H1 (cell line): ENCODE measurements at regions not wholly inside any gene's neighbourhood (a gene's known extent, or its start where the extent isn't known, plus 50 kb on each side); places are given as distances from the start of the nearest gene placed in this dataset.

Experiments used
- CTCF ChIA-PET: fragments of 300-600 bp; sonication (Branson Sonifier 250); formaldehyde crosslinking; loops from one replicate; lab custom pipeline; 2021; ENCODE audit not compliant: partially characterized antibody; lab: Charles Lee
- POLR2A ChIA-PET: fragments of 300-600 bp; sonication (Branson Sonifier 250); formaldehyde crosslinking; loops from one replicate; lab custom pipeline; 2021; ENCODE audit warnings: inconsistent platforms; ENCODE audit not compliant: partially characterized antibody; lab: Charles Lee
- DNase-seq, 2 experiments: peaks; one replicate each; pipeline versions ENCODE4 v3.0.0 to v3.0.0-alpha.2; 2010 to 2022; ENCODE audit warnings: low spot score in 2 of 2, low read depth in 1 of 2, mixed read lengths in 1 of 2
- FAIRE-seq: peaks from 2 replicates; lab custom pipeline; 2011; peaks lifted over from hg19 to GRCh38; lab: Jason Lieb, UNC
- H2AFZ ChIP-seq: 2 replicates; pipeline ENCODE4 v1.8.1; 2012; ENCODE audit warnings: low read length, inconsistent platforms
- H2AK5ac ChIP-seq: 2 replicates; pipeline ENCODE4 v1.6.1; 2013; ENCODE audit warnings: low read depth, low read length
- H2BK120ac ChIP-seq: replicated peaks from 2 replicates; pipeline ENCODE3; 2013; ENCODE audit warnings: low read depth, low read length, inconsistent platforms
- H2BK12ac ChIP-seq: 2 replicates; pipeline ENCODE4 v1.6.1; 2013; ENCODE audit warnings: low read depth, low read length
- H2BK15ac ChIP-seq: 2 replicates; pipeline ENCODE4 v1.6.1; 2013; ENCODE audit warnings: low read length
- H2BK20ac ChIP-seq: 2 replicates; pipeline ENCODE4 v1.6.1; 2013; ENCODE audit warnings: low read length
- H2BK5ac ChIP-seq: 2 replicates; pipeline ENCODE4 v1.6.1; 2013; ENCODE audit warnings: low read depth, low read length
- H3K14ac ChIP-seq: 2 replicates; pipeline ENCODE4 v1.6.1; 2013; ENCODE audit warnings: inconsistent platforms; ENCODE audit not compliant: insufficient read length
- H3K18ac ChIP-seq: 2 replicates; pipeline ENCODE4 v1.6.1; 2013; ENCODE audit warnings: low read length; ENCODE audit errors: extremely low read depth
- H3K23ac ChIP-seq: 2 replicates; pipeline ENCODE4 v1.6.1; 2013; ENCODE audit warnings: inconsistent platforms; ENCODE audit not compliant: insufficient read length
- H3K23me2 ChIP-seq: 2 replicates; pipeline ENCODE4 v1.6.1; 2013; ENCODE audit warnings: low read depth, low read length
- H3K27ac ChIP-seq: 2 replicates; pipeline ENCODE4 v1.6.1; 2011; ENCODE audit warnings: low read depth, low read length, inconsistent platforms
- H3K27me3 ChIP-seq, 4 experiments: replicated peaks in 1 of 4; 1 replicate in 1 of 4; 2 replicates in 3 of 4; pipeline versions ENCODE4 v1.6.1 to v1.8.1; 2011 to 2013; ENCODE audit warnings: low read length in 3 of 4, mild to moderate bottlenecking in 3 of 4, inconsistent platforms in 2 of 4, mixed read lengths in 2 of 4, moderate library complexity in 1 of 4; ENCODE audit not compliant: control insufficient read depth in 3 of 4, insufficient read depth in 3 of 4; ENCODE audit errors: extremely low read depth in 1 of 4
- H3K36me3 ChIP-seq, 4 experiments: 2 replicates each; pipeline versions ENCODE4 v1.6.1 to v1.8.1; 2011 to 2013; ENCODE audit warnings: mild to moderate bottlenecking in 4 of 4, low read length in 3 of 4, moderate library complexity in 2 of 4, control low read depth in 1 of 4, inconsistent platforms in 1 of 4; ENCODE audit not compliant: insufficient read depth in 4 of 4, control insufficient read depth in 2 of 4
- H3K4ac ChIP-seq: replicated peaks from 2 replicates; pipeline ENCODE3; 2013; ENCODE audit warnings: low read length, low read depth, mixed read lengths, inconsistent platforms; ENCODE audit not compliant: insufficient read length
- H3K4me1 ChIP-seq, 4 experiments: replicated peaks in 1 of 4; 1 replicate in 1 of 4; 2 replicates in 3 of 4; pipeline versions ENCODE4 v1.6.1 to v1.8.1; 2011 to 2013; ENCODE audit warnings: low read length in 3 of 4, inconsistent platforms in 2 of 4, mixed read lengths in 1 of 4; ENCODE audit not compliant: insufficient read depth in 4 of 4, control insufficient read depth in 3 of 4
- H3K4me2 ChIP-seq, 2 experiments: 2 replicates each; pipeline versions ENCODE4 v1.6.1 to v1.8.1; 2011 to 2013; ENCODE audit warnings: low read depth in 2 of 2, low read length in 2 of 2, control low read depth in 1 of 2, inconsistent platforms in 1 of 2, mild to moderate bottlenecking in 1 of 2; ENCODE audit not compliant: insufficient read depth in 1 of 2
- H3K4me3 ChIP-seq, 4 experiments: fragments of 200-600, 300-600 bp in 1 of 4; sonication (generic), shearing (Covaris generic), sonication (Bioruptor Twin) in 1 of 4; 2 replicates each; pipeline versions ENCODE4 v1.5.1 to v1.8.1; 2011 to 2016; ENCODE audit warnings: low read length in 4 of 4, low read depth in 3 of 4, control low read depth in 2 of 4, inconsistent platforms in 2 of 4, mild to moderate bottlenecking in 2 of 4, mixed read lengths in 1 of 4, moderate library complexity in 1 of 4; ENCODE audit not compliant: insufficient read depth in 2 of 4; ENCODE audit errors: extremely low read depth in 1 of 4
- H3K56ac ChIP-seq: replicated peaks from 2 replicates; pipeline ENCODE3; 2013; ENCODE audit warnings: low read depth, mild to moderate bottlenecking, mixed read lengths, low read length, inconsistent platforms; ENCODE audit not compliant: insufficient read length
- H3K79me1 ChIP-seq: 2 replicates; pipeline ENCODE4 v1.6.1; 2013; ENCODE audit warnings: low read depth, low read length, control low read depth
- H3K79me2 ChIP-seq, 2 experiments: 2 replicates each; pipeline versions ENCODE4 v1.6.1 to v1.8.1; 2012 to 2013; ENCODE audit warnings: low read length in 2 of 2, mild to moderate bottlenecking in 2 of 2, inconsistent platforms in 1 of 2; ENCODE audit not compliant: insufficient read depth in 2 of 2, control insufficient read depth in 1 of 2
- H3K9ac ChIP-seq, 4 experiments: replicated peaks in 1 of 4; 1 replicate in 1 of 4; 2 replicates in 3 of 4; pipeline versions ENCODE4 v1.6.1 to v1.8.1; 2011 to 2013; ENCODE audit warnings: low read depth in 3 of 4, low read length in 3 of 4, control low read depth in 2 of 4, mild to moderate bottlenecking in 2 of 4, moderate library complexity in 2 of 4, inconsistent platforms in 1 of 4; ENCODE audit errors: extremely low read depth in 1 of 4
- H3K9me3 ChIP-seq, 2 experiments: 2 replicates each; pipeline versions ENCODE4 v1.6.1 to v1.8.1; 2012 to 2013; ENCODE audit warnings: mild to moderate bottlenecking in 2 of 2, moderate library complexity in 2 of 2, control low read depth in 1 of 2, inconsistent platforms in 1 of 2, low read depth in 1 of 2, low read length in 1 of 2, mixed read lengths in 1 of 2; ENCODE audit not compliant: insufficient read depth in 2 of 2
- H4K20me1 ChIP-seq, 2 experiments: replicated peaks in 1 of 2; 2 replicates each; pipeline versions ENCODE3 to v1.8.1; 2011 to 2013; ENCODE audit warnings: inconsistent platforms in 2 of 2, low read length in 2 of 2, mild to moderate bottlenecking in 1 of 2; ENCODE audit not compliant: insufficient read depth in 2 of 2, control insufficient read depth in 1 of 2
- H4K5ac ChIP-seq: 2 replicates; pipeline ENCODE4 v1.6.1; 2013; ENCODE audit warnings: low read length, low read depth, mixed read lengths, inconsistent platforms; ENCODE audit not compliant: insufficient read length
- H4K8ac ChIP-seq: 2 replicates; pipeline ENCODE4 v1.8.0; 2013; ENCODE audit warnings: mild to moderate bottlenecking, moderate library complexity, low read length, inconsistent platforms; ENCODE audit not compliant: insufficient read depth; ENCODE audit errors: extremely low read depth
- H4K91ac ChIP-seq: replicated peaks from 2 replicates; pipeline ENCODE3; 2013; ENCODE audit warnings: low read length, mixed read lengths, inconsistent platforms; ENCODE audit not compliant: insufficient read length
- ASH2L ChIP-seq: fragments of 200-600, 300-600 bp; sonication (generic); IDR thresholded peaks from one replicate; pipeline ENCODE4 v1.7.1; 2017; ENCODE audit warnings: low read length
- GTF2F1 ChIP-seq: IDR thresholded peaks from 2 replicates; pipeline ENCODE4 v1.6.1; 2012; ENCODE audit warnings: low read depth, low read length, improper control_type of control experiment, borderline replicate concordance
- KDM1A ChIP-seq: fragments of 200-600, 300-600 bp; sonication (generic); IDR thresholded peaks from 2 replicates; pipeline ENCODE4 v1.7.1; 2016; ENCODE audit warnings: mild to moderate bottlenecking, low read length, borderline replicate concordance
- POLR2AphosphoS5 ChIP-seq: IDR thresholded peaks from 2 replicates; pipeline ENCODE4 v1.6.1; 2011; ENCODE audit warnings: low read depth, low read length
- POU5F1 ChIP-seq: IDR thresholded peaks from 2 replicates; pipeline ENCODE4 v1.6.1; 2011; ENCODE audit warnings: low read depth, mild to moderate bottlenecking, low read length, moderate library complexity
- RXRA ChIP-seq: IDR thresholded peaks from 2 replicates; pipeline ENCODE4 v1.6.1; 2011; ENCODE audit warnings: low read depth, mild to moderate bottlenecking, low read length, moderate library complexity; ENCODE audit not compliant: insufficient read depth
- SIN3A ChIP-seq, 2 experiments: IDR thresholded peaks in 1 of 2; conservative IDR thresholded peaks in 1 of 2; 2 replicates each; pipeline ENCODE4 v1.6.1; 2011 to 2012; ENCODE audit warnings: low read length in 2 of 2, improper control_type of control experiment in 1 of 2, low read depth in 1 of 2, mild to moderate bottlenecking in 1 of 2
- TAF7 ChIP-seq: optimal IDR thresholded peaks from 2 replicates; pipeline ENCODE3; 2011; ENCODE audit warnings: low read depth, mild to moderate bottlenecking, inconsistent platforms, low read length, moderate library complexity, borderline replicate concordance
- TBP ChIP-seq: IDR thresholded peaks from 2 replicates; pipeline ENCODE4 v1.6.1; 2011; ENCODE audit warnings: low read depth, low read length, improper control_type of control experiment
- WGBS, 2 experiments: shearing (Covaris generic) in 1 of 2; methylation state at CpG; one replicate each; pipeline versions ENCODE4 v1.1.6 to v1.1.7; 2013 to 2015; ENCODE audit warnings: low lambda C conversion rate in 2 of 2, mixed read lengths in 2 of 2, inconsistent platforms in 1 of 2, low coverage in 1 of 2, missing lambda C conversion rate in 1 of 2; ENCODE audit not compliant: insufficient replicate concordance in 2 of 2, insufficient coverage in 1 of 2, insufficient read length in 1 of 2; ENCODE audit errors: extremely low coverage in 1 of 2, missing lambda C conversion rate in 1 of 2; 5-methylcytosine and 5-hydroxymethylcytosine counted together

DNA sequence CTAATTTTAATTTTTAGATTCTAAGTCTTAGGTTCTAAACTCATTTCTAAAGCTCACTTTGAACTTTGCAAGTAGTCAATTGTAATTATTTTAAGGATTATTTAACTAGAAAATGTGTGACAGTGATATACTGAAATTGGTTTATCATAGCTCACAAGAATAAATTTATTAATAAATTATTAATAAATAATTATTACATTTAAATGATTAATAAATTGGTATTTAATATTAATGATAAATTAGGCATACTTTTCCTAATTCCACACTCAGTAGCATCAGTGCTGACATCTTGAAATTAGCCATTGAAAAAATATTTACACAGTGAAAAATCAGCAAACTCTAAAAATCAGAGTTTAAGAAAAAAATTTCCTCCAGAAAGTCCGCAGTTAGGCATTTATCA is 433.7 kb downstream of the FIGN start:
- no peak overlapping the region for H3K23ac ChIP-seq
- no peak overlapping the region for H2BK15ac ChIP-seq
- no peak overlapping the region for H3K4ac ChIP-seq
- H4K91ac ChIP-seq = no peak overlapping the region
- H4K20me1 ChIP-seq = no peaks in the 10 kb centered on the region
- no peak overlapping the region for H2AFZ ChIP-seq
- POLR2A ChIA-PET = no interaction called here
- 90% methylated on average over 1 of the region's 1 CpG; no CpG with 5 or more reads in 1 of the 2 experiments for WGBS, 2 experiments
- DNase-seq = no peak
- no peak for FAIRE-seq
- H2BK20ac ChIP-seq = no peak overlapping the region
- H3K4me2 ChIP-seq = no peak overlapping the region
- no peak overlapping the region for H4K5ac ChIP-seq
- H3K56ac ChIP-seq = no peak overlapping the region
- H3K79me2 ChIP-seq = no peaks in the 10 kb centered on the region
- no peak for TF ChIP-seq POLR2AphosphoS5
- no peak for TF ChIP-seq POU5F1
- no peak for TF ChIP-seq TAF7
- TF ChIP-seq KDM1A = no peak
- TF ChIP-seq SIN3A (conservative IDR thresholded peaks at IDR 0.05 in 1 of 2, IDR thresholded peaks at IDR 0.05 in 1 of 2; ENCODE audit: low read depth in 1 of 2, low read length in 2 of 2) = no peak
- no peak for TF ChIP-seq TBP
- TF ChIP-seq GTF2F1 = no peak
- TF ChIP-seq RXRA = no peak
- TF ChIP-seq ASH2L = no peak
- peaks cover 6 to 7% of the 10 kb centered on the region in 2 experiments for H3K9me3 ChIP-seq
- no peak overlapping the region for H3K4me3 ChIP-seq
- no peak overlapping the region for H4K8ac ChIP-seq
- CTCF ChIA-PET = no interaction called here
- no peak overlapping the region for H3K27ac ChIP-seq
- H2AK5ac ChIP-seq = no peak overlapping the region
- H3K18ac ChIP-seq = no peak overlapping the region
- H2BK12ac ChIP-seq = no peak overlapping the region
- H3K4me1 ChIP-seq = no peaks in the 10 kb centered on the region
- H3K9ac ChIP-seq = no peak overlapping the region
- no peak overlapping the region for H2BK5ac ChIP-seq
- no peaks in the 10 kb centered on the region for H3K27me3 ChIP-seq
- no peak overlapping the region for H2BK120ac ChIP-seq
- H3K14ac ChIP-seq = no peak overlapping the region
- H3K36me3 ChIP-seq = no peaks in the 10 kb centered on the region
- no peaks in the 10 kb centered on the region for H3K79me1 ChIP-seq
- no peaks in the 10 kb centered on the region for H3K23me2 ChIP-seq
